ENCODE measurements at regions not wholly inside any gene's neighbourhood (a gene's known extent, or its start where the extent isn't known, plus 50 kb on each side); places are given as distances from the start of the nearest gene placed in this dataset.

GRCh38 chr3:72659596-72659995, 188.6 kb downstream of the SHQ1 start:
- Histone ChIP-seq H4K8ac (ENCODE audit: low read depth in 2 of 2, low read length in 2 of 2) (no peak overlapping the region), H3K18ac (ENCODE audit: low read depth, low read length) (no peak overlapping the region), H3K9me1 (ENCODE audit: insufficient read depth, low read length) (no peaks in the 10 kb centered on the region), H4K20me1 (ENCODE audit: insufficient read depth, low read length) (no peaks in the 10 kb centered on the region), H3K9ac (ENCODE audit: low read depth, low read length) (no peak overlapping the region), H4K5ac (ENCODE audit: low read depth, low read length) (no peak overlapping the region), H3K4me1 (ENCODE audit: control insufficient read depth, insufficient read depth, low read length) (no peaks in the 10 kb centered on the region), H3K23ac (ENCODE audit: low read depth, low read length) (no peak overlapping the region), H3K14ac (replicated peaks; ENCODE audit: low read depth, low read length) (no peak overlapping the region), H3K79me1 (ENCODE audit: low read depth in 1 of 2, low read length in 2 of 2) (no peaks in the 10 kb centered on the region), H2AK5ac (ENCODE audit: low read depth, low read length) (no peak overlapping the region), H3K4me3 (ENCODE audit: insufficient read depth, low read depth, low read length) (no peak overlapping the region), H4K91ac (ENCODE audit: insufficient read depth, low read depth, low read length) (no peak overlapping the region), H3K27ac (ENCODE audit: insufficient read depth, low read length) (no peak overlapping the region), H3K36me3 (ENCODE audit: control insufficient read depth, insufficient read depth, low read length) (no peaks in the 10 kb centered on the region), H3K27me3 (ENCODE audit: control insufficient read depth, insufficient read depth, low read length) (peaks cover 17% of the 10 kb centered on the region), H2BK120ac (ENCODE audit: low read depth, low read length) (no peak overlapping the region), H2AK9ac (replicated peaks; ENCODE audit: low read depth, low read length, poor library complexity) (no peak overlapping the region), H2AFZ (replicated peaks; ENCODE audit: low read length, poor library complexity) (no peak overlapping the region), H3K4me2 (ENCODE audit: low read depth, low read length) (no peak overlapping the region), H3K4ac (ENCODE audit: low read depth, low read length) (no peak overlapping the region), H2BK5ac (ENCODE audit: low read depth, low read length, poor library complexity, severe bottlenecking) (no peak overlapping the region), H2BK20ac (ENCODE audit: low read depth, low read length) (no peak overlapping the region), H3K9me3 (ENCODE audit: control insufficient read depth, insufficient read depth, low read length) (no peaks in the 10 kb centered on the region), H3K56ac (ENCODE audit: extremely low read depth, insufficient read depth, low read length) (no peak overlapping the region), H2BK15ac (ENCODE audit: low read depth, low read length) (no peak overlapping the region)
- TF ChIP-seq BHLHE40 (IDR thresholded peaks at IDR 0.05; ENCODE audit: low read depth, low read length) (no peak), CHD1 (IDR thresholded peaks at IDR 0.05; ENCODE audit: low read depth, low read length) (no peak), MAZ (IDR thresholded peaks at IDR 0.05; ENCODE audit: borderline replicate concordance, low read depth, low read length) (no peak), USF2 (IDR thresholded peaks at IDR 0.05; ENCODE audit: low read depth, low read length) (no peak), MXI1 (IDR thresholded peaks at IDR 0.05; ENCODE audit: borderline replicate concordance, low read depth, low read length) (no peak), POLR2A (IDR thresholded peaks at IDR 0.05; ENCODE audit: low read depth, low read length) (no peak), CEBPB (IDR thresholded peaks at IDR 0.05; ENCODE audit: low read depth, low read length) (no peak), MAFK (IDR thresholded peaks at IDR 0.05; ENCODE audit: low read depth, low read length) (no peak), RFX5 (IDR thresholded peaks at IDR 0.05; ENCODE audit: low read depth, low read length) (no peak), FOS (IDR thresholded peaks at IDR 0.05; ENCODE audit: low read depth, low read length) (no peak)
- TF ChIP-seq, protein P1, sequence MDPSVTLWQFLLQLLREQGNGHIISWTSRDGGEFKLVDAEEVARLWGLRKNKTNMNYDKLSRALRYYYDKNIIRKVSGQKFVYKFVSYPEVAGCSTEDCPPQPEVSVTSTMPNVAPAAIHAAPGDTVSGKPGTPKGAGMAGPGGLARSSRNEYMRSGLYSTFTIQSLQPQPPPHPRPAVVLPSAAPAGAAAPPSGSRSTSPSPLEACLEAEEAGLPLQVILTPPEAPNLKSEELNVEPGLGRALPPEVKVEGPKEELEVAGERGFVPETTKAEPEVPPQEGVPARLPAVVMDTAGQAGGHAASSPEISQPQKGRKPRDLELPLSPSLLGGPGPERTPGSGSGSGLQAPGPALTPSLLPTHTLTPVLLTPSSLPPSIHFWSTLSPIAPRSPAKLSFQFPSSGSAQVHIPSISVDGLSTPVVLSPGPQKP (IDR thresholded peaks at IDR 0.05; ENCODE audit: borderline replicate concordance, low read depth, low read length): no peak
- TF ChIP-seq, protein P2, sequence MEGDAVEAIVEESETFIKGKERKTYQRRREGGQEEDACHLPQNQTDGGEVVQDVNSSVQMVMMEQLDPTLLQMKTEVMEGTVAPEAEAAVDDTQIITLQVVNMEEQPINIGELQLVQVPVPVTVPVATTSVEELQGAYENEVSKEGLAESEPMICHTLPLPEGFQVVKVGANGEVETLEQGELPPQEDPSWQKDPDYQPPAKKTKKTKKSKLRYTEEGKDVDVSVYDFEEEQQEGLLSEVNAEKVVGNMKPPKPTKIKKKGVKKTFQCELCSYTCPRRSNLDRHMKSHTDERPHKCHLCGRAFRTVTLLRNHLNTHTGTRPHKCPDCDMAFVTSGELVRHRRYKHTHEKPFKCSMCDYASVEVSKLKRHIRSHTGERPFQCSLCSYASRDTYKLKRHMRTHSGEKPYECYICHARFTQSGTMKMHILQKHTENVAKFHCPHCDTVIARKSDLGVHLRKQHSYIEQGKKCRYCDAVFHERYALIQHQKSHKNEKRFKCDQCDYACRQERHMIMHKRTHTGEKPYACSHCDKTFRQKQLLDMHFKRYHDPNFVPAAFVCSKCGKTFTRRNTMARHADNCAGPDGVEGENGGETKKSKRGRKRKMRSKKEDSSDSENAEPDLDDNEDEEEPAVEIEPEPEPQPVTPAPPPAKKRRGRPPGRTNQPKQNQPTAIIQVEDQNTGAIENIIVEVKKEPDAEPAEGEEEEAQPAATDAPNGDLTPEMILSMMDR (conservative IDR thresholded peaks at IDR 0.05; ENCODE audit: low read depth, low read length): no peak
- dilution Hi-C loops (cut with HindIII; ENCODE audit: low sequenced_read_pairs, unreplicated experiment) (no loop called here), in situ Hi-C loops (cut with MboI; ENCODE audit: low sequenced_read_pairs) (no loop called here), intact Hi-C loops (cut with micrococcal nuclease) (loop anchor here (5.0 kb wide), 1 partner anchor 423 kb away; no protein-coding TSS in a partner anchor)
- ATAC-seq (ENCODE audit: low read depth) (no peak), DNase-seq (no peak)
- POLR2A ChIA-PET (ENCODE audit: unreplicated experiment): no interaction called here
- BruUV-seq (replicated peaks): no TSS peak
- CTCF ChIA-PET: no interaction called here
- WGBS, 2 experiments (ENCODE audit: extremely low coverage in 2 of 2, insufficient read length in 1 of 2): 51% methylated on average over 2 of the region's 3 CpGs; no CpG with 5 or more reads in 1 of the 2 experiments

All from IMR-90 (cell line).